Muscle layer of duodenum (tissue), 2 donors: ENCODE measurements at regions not wholly inside any gene's neighbourhood (a gene's known extent, or its start where the extent isn't known, plus 50 kb on each side); places are given as distances from the start of the nearest gene placed in this dataset.
"Not testable (repeated sequence)": the region's sequence is repeated elsewhere in the genome, so short reads cannot be mapped to it uniquely, and the experiment has no call there.

Experiments
- H3K27ac ChIP-seq: one replicate; pipeline ENCODE4 v1.7.0; 2013; ENCODE audit warnings: mild to moderate bottlenecking, low read length
- H3K27me3 ChIP-seq: one replicate; pipeline ENCODE4 v1.7.0; 2013; ENCODE audit warnings: low read depth, mild to moderate bottlenecking, control low read depth, low read length
- H3K36me3 ChIP-seq, 2 donors: one replicate each; pipeline ENCODE4 v1.7.0; 2013; ENCODE audit warnings: low read length in 2 of 2, control low read depth in 1 of 2, mild to moderate bottlenecking in 1 of 2; ENCODE audit not compliant: insufficient read depth in 2 of 2, control insufficient read depth in 1 of 2
- H3K4me1 ChIP-seq, 2 donors: one replicate each; pipeline ENCODE4 v1.7.0; 2013; ENCODE audit warnings: low read length in 2 of 2, mild to moderate bottlenecking in 2 of 2, control low read depth in 1 of 2, moderate library complexity in 1 of 2; ENCODE audit not compliant: insufficient read depth in 2 of 2, control insufficient read depth in 1 of 2
- H3K4me3 ChIP-seq, 2 donors: one replicate each; pipeline ENCODE4 v1.7.0; 2013; ENCODE audit warnings: low read length in 2 of 2, low read depth in 1 of 2, mild to moderate bottlenecking in 1 of 2
- H3K9me3 ChIP-seq, 2 donors: one replicate each; pipeline ENCODE4 v1.7.0; 2013; ENCODE audit warnings: low read length in 2 of 2, control low read depth in 1 of 2, mild to moderate bottlenecking in 1 of 2; ENCODE audit not compliant: control insufficient read depth in 1 of 2
- donor health status: healthy.

DNA sequence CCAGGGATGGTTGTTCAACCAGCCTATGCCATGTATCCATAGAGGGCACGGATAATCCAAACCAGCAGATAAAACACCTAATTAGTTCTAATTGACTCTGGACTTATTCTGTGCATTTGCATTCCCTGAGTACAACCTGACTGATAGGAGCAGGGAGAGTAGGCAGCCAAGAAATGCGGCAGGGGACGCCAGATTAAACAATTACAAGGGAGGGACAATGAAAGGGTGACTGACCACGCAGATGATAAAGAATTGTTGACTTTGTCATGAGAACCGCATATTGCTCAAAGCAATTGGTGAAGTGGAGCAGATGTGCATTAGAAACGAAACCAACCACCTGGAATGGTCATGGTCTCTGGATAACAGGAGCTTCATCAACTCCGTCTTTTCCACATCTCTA is 369.1 kb upstream of the FRG2C start:
- Histone ChIP-seq H3K9me3 (peaks cover 0 to 3% of the 10 kb centered on the region in 2 donors), H3K27ac (no peak overlapping the region), H3K36me3 (no peaks in the 10 kb centered on the region), H3K4me1 (no peaks in the 10 kb centered on the region), H3K4me3 (no peak overlapping the region), H3K27me3 (no peaks in the 10 kb centered on the region)

GRCh38 chr3:75296858-75297257 is 367.3 kb upstream of the FRG2C start:
- peaks cover 0 to 3% of the 10 kb centered on the region in 2 donors for H3K9me3 ChIP-seq
- H3K27me3 ChIP-seq, result no peaks in the 10 kb centered on the region
- no peak overlapping the region for H3K4me3 ChIP-seq
- no peaks in the 10 kb centered on the region for H3K4me1 ChIP-seq
- H3K27ac ChIP-seq, result no peak overlapping the region
- H3K36me3 ChIP-seq, result no peaks in the 10 kb centered on the region

DNA sequence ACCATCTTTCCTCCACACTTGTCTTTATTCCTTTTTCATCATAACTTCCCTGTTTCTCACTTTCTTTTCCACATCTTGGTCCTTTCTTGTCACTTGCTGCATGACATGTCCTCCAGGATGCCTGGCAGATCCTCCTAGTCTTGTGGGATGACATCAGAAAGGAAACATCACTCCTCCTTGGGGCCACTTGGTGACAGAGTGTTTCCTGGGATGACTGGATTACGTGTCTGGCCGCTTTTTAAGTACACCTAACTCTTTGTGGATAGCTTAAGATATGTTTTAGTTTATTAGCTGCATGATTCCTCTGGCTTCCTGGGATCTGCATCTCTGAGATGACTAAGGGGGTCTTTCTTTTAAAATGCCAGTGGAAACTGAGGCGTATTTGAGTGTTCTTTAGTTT is 363.5 kb upstream of the FRG2C start:
- no peak overlapping the region for H3K27ac ChIP-seq
- no peak overlapping the region for H3K4me3 ChIP-seq
- peaks cover 0 to 3% of the 10 kb centered on the region in 2 donors for H3K9me3 ChIP-seq
- H3K36me3 ChIP-seq, result no peaks in the 10 kb centered on the region
- no peaks in the 10 kb centered on the region for H3K4me1 ChIP-seq
- H3K27me3 ChIP-seq, result no peaks in the 10 kb centered on the region

GRCh38 chr3:75301050-75301449 is 363.1 kb upstream of the FRG2C start:
- H3K27ac ChIP-seq, H3K27me3 ChIP-seq, H3K4me3 ChIP-seq, H3K36me3 ChIP-seq, H3K4me1 ChIP-seq, H3K9me3 ChIP-seq: not testable (repeated sequence)

- Histone ChIP-seq H3K4me3 (no peak overlapping the region), H3K9me3 (peaks cover 0 to under 1% of the 10 kb centered on the region in 2 donors), H3K27me3 (no peaks in the 10 kb centered on the region), H3K27ac (no peak overlapping the region), H3K4me1 (no peaks in the 10 kb centered on the region), H3K36me3 (no peaks in the 10 kb centered on the region)
Measured at GRCh38 chr3:75303741-75304140, 360.4 kb upstream of the FRG2C start.

DNA sequence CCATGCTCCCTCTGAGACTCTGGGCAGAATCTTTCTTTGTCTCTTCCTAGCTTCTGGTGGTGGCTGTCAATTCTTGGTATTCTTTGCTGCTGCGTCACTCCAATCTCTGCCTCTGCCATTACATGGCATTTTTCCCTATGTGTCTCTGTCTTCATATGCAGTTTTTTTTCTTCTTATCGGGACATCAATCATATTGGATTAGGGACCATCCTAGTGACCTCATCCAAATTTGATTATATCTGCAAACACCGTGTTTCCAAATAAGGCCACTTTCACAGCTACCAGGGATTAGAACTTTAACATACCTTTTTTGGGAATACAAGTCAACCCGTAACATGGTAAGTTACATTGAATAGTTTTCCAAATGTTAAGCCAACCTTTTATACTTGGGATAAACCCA is 358.2 kb upstream of the FRG2C start:
- Histone ChIP-seq H3K36me3 (no peaks in the 10 kb centered on the region), H3K4me1 (no peaks in the 10 kb centered on the region), H3K9me3 (no peaks in the 10 kb centered on the region), H3K27ac (no peak overlapping the region), H3K4me3 (no peak overlapping the region), H3K27me3 (no peaks in the 10 kb centered on the region)

- H3K4me1 ChIP-seq, H3K27me3 ChIP-seq, H3K36me3 ChIP-seq, H3K27ac ChIP-seq, H3K4me3 ChIP-seq, H3K9me3 ChIP-seq: not testable (repeated sequence)
Measured at GRCh38 chr3:75311306-75311705, 352.8 kb upstream of the FRG2C start.

DNA sequence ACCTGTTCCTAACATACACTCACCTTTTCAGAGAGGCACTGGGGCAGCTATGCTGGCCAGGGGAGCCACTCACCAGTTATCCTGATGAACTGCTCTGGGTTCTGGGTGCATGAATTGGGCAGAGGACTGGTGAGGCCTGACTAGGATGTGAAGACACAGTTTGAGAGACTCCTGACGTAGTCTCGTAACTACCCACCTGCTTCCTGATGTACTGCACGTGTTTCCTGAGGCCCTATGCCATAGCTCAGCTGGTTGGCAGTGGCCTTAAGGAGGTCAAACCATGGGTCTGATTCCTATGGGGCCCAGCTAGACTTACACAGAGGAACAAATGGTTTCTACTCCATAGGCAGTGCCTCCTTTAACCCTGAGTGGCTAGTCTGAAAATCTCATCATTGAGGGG is 351.7 kb upstream of the FRG2C start:
- H3K4me3 ChIP-seq, result not testable (repeated sequence)

GRCh38 chr3:75319776-75320175 is 344.4 kb upstream of the FRG2C start:
- H3K27me3 ChIP-seq, H3K27ac ChIP-seq, H3K4me3 ChIP-seq, H3K36me3 ChIP-seq, H3K9me3 ChIP-seq, H3K4me1 ChIP-seq: not testable (repeated sequence)

More for the DNA sequence above, 351.7 kb upstream of the FRG2C start:
- H3K4me1 ChIP-seq, H3K27ac ChIP-seq, H3K27me3 ChIP-seq, H3K36me3 ChIP-seq, H3K9me3 ChIP-seq: not testable (repeated sequence)

- Histone ChIP-seq H3K27me3 (no peaks in the 10 kb centered on the region), H3K4me3 (no peak overlapping the region), H3K4me1 (no peaks in the 10 kb centered on the region), H3K36me3 (no peaks in the 10 kb centered on the region), H3K27ac (no peak overlapping the region), H3K9me3 (no peaks in the 10 kb centered on the region)
Measured at GRCh38 chr3:75320369-75320768, 343.8 kb upstream of the FRG2C start.

DNA sequence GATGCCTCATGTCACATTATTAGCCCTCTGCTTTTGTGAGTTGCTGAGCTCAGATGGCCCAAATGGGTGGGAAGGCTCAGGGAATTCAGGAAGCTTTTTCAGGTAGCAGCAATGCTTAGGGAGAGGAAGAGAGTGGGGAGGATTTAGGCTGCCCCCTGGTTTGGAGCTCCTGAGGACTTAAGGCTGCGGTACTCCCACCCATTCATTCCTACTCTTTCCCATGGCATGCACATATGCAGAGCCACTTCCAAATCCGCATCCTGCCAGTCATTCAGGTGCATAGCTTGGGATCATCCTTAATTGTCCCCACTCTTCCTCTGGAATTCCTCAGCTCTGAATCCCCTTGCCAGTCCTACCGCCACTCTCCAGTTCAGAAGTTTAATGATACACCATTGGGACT is 343.1 kb upstream of the FRG2C start:
- H3K27me3 ChIP-seq, result no peaks in the 10 kb centered on the region
- H3K36me3 ChIP-seq, result no peaks in the 10 kb centered on the region
- H3K27ac ChIP-seq, result no peak overlapping the region
- no peaks in the 10 kb centered on the region for H3K9me3 ChIP-seq
- H3K4me1 ChIP-seq, result no peaks in the 10 kb centered on the region
- no peak overlapping the region for H3K4me3 ChIP-seq

- H3K36me3 ChIP-seq, H3K9me3 ChIP-seq, H3K4me3 ChIP-seq, H3K27ac ChIP-seq, H3K4me1 ChIP-seq, H3K27me3 ChIP-seq: not testable (repeated sequence)
Measured at GRCh38 chr3:75323936-75324335, 340.2 kb upstream of the FRG2C start.
